Cardiac fibroblast (primary cell): ENCODE measurements at regions not wholly inside any gene's neighbourhood (a gene's known extent, or its start where the extent isn't known, plus 50 kb on each side); places are given as distances from the start of the nearest gene placed in this dataset.

Experiments used
- DNase-seq, 2 donors: peaks; one replicate each; pipeline versions ENCODE4 v3.0.0 to v3.0.0-alpha.2; 2010; ENCODE audit warnings: low read depth in 2 of 2
- H3K4me3 ChIP-seq, 2 donors: replicated peaks in 1 of 2; 1 replicate in 1 of 2; 2 replicates in 1 of 2; pipeline ENCODE4 v1.5.1; 2011; ENCODE audit warnings: low read depth in 2 of 2, low read length in 2 of 2, mild to moderate bottlenecking in 2 of 2, moderate library complexity in 1 of 2
- TF ChIP-seq, protein P1 (sequence below): IDR thresholded peaks from one replicate; pipeline ENCODE4 v1.5.1; 2011; ENCODE audit warnings: low read depth, mild to moderate bottlenecking, low read length, inconsistent platforms

DNA sequence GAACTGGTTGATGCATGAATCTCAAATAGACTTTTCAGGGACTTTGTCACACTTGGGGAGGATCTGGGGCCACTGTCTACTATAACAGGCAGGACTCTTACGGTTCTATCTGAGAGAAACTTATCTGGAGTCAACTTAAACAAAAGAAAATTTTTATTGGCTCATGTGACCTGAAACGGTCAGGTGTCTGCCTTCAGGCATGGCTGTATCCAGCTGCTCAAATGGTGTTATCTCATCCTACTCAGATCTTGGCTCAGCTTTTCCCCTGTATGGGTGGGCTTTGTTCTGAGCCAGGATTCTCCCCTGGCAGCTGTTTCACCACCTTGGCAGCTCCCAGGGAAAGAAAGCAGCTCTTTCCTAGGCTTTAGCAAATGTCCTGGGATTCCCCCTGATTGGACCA is 183.2 kb upstream of the MYL2 start:
- no peak for DNase-seq
- TF ChIP-seq, protein P1, sequence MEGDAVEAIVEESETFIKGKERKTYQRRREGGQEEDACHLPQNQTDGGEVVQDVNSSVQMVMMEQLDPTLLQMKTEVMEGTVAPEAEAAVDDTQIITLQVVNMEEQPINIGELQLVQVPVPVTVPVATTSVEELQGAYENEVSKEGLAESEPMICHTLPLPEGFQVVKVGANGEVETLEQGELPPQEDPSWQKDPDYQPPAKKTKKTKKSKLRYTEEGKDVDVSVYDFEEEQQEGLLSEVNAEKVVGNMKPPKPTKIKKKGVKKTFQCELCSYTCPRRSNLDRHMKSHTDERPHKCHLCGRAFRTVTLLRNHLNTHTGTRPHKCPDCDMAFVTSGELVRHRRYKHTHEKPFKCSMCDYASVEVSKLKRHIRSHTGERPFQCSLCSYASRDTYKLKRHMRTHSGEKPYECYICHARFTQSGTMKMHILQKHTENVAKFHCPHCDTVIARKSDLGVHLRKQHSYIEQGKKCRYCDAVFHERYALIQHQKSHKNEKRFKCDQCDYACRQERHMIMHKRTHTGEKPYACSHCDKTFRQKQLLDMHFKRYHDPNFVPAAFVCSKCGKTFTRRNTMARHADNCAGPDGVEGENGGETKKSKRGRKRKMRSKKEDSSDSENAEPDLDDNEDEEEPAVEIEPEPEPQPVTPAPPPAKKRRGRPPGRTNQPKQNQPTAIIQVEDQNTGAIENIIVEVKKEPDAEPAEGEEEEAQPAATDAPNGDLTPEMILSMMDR: no peak
- H3K4me3 ChIP-seq: no peak overlapping the region

- no peak overlapping the region for H3K4me3 ChIP-seq
- TF ChIP-seq, protein P1: no peak
- no peak for DNase-seq
Measured at GRCh38 chr12:111102102-111102739, 181.8 kb upstream of the MYL2 start.

DNA sequence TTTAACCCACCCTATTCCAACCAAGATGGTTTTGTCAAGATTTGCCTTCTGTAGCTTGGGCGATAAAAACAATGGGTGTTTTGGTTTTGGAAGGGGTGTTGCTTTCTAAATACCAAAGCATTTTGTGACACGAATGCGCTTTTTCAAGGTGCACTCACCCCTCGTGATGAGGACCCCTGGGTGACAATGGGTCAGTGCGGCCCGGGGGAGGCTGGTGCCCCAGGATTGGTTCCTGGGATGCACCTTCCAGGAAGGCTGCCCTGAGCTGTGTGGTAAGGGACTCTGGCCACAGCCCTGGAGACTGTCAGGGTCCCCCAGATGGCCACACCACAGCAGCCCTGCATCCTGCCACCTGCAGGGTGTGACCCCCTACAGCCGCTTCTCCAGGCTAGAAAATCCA is 180.6 kb upstream of the MYL2 start:
- TF ChIP-seq, protein P1: no peak
- no peak for DNase-seq
- H3K4me3 ChIP-seq: no peak overlapping the region

DNA sequence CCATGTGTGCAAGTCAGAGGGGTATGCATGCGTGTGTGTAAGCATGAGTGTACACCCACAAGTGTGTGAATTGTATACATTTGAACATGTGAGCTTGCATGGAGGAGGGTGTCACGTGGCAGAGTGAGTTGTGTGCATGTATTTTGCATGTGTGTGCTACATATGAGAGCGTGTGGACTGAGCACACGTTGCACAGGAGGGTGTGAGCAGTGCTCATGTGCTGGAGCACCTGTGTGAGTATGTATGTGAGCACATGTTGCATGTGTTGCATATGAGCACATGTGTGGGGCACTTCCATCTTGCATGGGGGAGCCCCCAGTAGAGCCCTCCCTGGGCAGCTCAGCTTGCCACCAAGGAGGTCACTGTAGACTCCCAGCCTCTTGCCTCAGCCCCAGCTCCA is 180.2 kb upstream of the MYL2 start:
- TF ChIP-seq, protein P1: no peak
- DNase-seq: no peak
- no peak overlapping the region for H3K4me3 ChIP-seq

DNA sequence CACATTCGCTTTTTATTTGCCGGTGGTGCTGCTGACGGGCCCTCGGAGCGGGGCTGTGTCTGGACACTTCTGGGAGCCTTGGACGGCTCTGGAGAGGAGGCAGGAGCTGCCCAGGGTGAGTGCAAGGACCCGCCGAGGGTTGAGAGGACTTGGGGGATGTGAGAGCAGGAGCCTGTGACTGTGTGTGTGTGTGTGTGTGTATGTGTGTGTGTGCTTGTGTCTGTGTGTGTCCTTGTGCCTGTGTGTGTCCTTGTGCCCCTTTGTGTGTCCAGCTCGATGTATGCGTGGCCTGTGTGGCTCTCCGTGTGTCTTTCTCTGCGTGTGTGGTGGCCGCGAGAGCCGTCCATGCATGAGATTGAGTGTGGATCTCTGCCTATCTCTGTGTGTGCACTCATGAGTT is 179.6 kb upstream of the MYL2 start:
- TF ChIP-seq, protein P1: no peak
- no peak overlapping the region for H3K4me3 ChIP-seq
- DNase-seq: no peak

DNA sequence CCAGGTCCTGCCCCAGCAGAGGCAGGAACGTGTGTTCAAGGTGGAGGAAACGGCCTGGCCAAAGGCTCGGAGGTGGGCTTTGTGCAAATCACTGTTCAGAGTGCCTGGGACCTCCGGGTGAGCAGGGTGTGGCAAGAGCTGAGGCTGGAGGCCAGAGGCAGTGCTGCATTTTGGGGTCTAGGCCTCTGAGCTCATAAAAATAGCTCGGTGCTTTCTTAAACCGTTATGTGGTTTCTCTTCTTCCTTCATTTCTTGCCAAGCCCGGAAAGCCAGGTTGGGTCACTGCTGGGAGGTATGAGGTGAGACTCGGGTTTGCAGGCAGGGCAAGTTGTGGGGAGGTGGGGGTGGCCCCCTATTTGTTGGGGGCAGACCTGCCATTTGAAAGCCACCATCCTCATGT is 178.8 kb upstream of the MYL2 start:
- DNase-seq: no peak
- TF ChIP-seq, protein P1: no peak
- H3K4me3 ChIP-seq: no peak overlapping the region
